Bronchial epithelial cell (primary cell): ENCODE measurements at regions not wholly inside any gene's neighbourhood (a gene's known extent, or its start where the extent isn't known, plus 50 kb on each side); places are given as distances from the start of the nearest gene placed in this dataset.

Experiments
- DNase-seq: peaks from one replicate; pipeline ENCODE4 v3.0.0-alpha.2; 2010; ENCODE audit warnings: low read depth
- FAIRE-seq: peaks from 2 replicates; lab custom pipeline; 2011; peaks lifted over from hg19 to GRCh38; lab: Jason Lieb, UNC
- H3K27me3 ChIP-seq: 2 replicates; pipeline ENCODE4 v1.5.1; 2011; ENCODE audit warnings: low read length; ENCODE audit not compliant: control insufficient read depth, insufficient read depth
- H3K36me3 ChIP-seq: 2 replicates; pipeline ENCODE4 v1.5.1; 2011; ENCODE audit warnings: low read length; ENCODE audit not compliant: control insufficient read depth, insufficient read depth
- H3K4me3 ChIP-seq: 2 replicates; pipeline ENCODE4 v1.5.1; 2011; ENCODE audit warnings: mild to moderate bottlenecking, low read depth, low read length, control low read depth
- TF ChIP-seq, protein P1 (sequence below): IDR thresholded peaks from 2 replicates; pipeline ENCODE4 v1.5.1; 2011; ENCODE audit warnings: mild to moderate bottlenecking, moderate library complexity, low read length, control low read depth, inconsistent platforms; ENCODE audit not compliant: insufficient read depth, severe bottlenecking

DNA sequence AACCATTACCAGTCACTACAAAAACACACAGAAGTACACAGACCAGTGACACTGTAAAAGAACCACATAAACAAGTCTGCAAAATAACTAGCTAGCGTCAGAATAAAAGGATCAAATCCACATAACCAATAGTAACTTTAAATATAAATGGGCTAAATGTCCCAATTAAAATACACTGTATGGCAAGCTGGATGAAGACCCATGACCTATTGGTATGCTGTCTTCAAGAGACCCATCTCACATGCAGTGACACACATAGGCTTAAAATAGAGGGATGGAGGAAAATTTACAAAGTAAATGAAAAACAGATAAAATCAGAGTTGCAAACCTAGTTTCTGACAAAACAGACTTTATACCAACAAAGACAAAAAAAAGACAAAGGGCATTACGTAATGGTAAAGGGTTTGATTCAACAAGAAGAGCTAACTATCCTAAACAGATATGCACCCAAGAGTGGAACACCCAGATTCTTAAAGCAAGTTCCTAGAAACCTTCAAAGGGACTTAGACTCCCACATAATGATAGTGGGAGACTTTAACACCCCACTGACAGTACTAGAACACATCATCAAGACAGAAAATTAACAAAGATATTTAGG lies 196.9 kb downstream of the TBX15 start:
- TF ChIP-seq, protein P1, sequence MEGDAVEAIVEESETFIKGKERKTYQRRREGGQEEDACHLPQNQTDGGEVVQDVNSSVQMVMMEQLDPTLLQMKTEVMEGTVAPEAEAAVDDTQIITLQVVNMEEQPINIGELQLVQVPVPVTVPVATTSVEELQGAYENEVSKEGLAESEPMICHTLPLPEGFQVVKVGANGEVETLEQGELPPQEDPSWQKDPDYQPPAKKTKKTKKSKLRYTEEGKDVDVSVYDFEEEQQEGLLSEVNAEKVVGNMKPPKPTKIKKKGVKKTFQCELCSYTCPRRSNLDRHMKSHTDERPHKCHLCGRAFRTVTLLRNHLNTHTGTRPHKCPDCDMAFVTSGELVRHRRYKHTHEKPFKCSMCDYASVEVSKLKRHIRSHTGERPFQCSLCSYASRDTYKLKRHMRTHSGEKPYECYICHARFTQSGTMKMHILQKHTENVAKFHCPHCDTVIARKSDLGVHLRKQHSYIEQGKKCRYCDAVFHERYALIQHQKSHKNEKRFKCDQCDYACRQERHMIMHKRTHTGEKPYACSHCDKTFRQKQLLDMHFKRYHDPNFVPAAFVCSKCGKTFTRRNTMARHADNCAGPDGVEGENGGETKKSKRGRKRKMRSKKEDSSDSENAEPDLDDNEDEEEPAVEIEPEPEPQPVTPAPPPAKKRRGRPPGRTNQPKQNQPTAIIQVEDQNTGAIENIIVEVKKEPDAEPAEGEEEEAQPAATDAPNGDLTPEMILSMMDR = no peak
- H3K27me3 ChIP-seq = no peaks in the 10 kb centered on the region
- FAIRE-seq (no peak), DNase-seq (no peak)
- no peak overlapping the region for H3K4me3 ChIP-seq
- H3K36me3 ChIP-seq = no peaks in the 10 kb centered on the region

DNA sequence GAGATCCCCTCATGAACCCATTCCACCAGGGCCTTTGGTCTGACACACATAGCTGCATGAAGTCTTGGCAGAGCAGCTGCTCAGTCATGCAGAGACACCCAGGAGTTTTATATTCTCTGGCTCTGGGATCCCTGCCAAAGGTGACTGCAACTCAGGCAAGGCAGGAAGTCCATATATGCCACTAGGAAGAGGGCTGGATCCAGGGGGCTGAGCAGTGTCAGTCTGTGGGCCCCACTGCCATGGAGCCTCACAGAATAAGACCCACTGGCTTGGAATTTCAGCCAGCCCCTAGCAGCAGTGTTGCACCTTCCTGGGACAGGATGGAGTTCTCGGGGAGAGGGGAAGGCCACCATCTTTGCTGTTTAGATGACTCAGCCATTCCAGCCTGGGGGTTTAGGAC lies 199.7 kb downstream of the TBX15 start:
- Histone ChIP-seq H3K4me3 (no peak overlapping the region), H3K36me3 (no peaks in the 10 kb centered on the region)
- peak; percentile 64 for DNase-seq

DNA sequence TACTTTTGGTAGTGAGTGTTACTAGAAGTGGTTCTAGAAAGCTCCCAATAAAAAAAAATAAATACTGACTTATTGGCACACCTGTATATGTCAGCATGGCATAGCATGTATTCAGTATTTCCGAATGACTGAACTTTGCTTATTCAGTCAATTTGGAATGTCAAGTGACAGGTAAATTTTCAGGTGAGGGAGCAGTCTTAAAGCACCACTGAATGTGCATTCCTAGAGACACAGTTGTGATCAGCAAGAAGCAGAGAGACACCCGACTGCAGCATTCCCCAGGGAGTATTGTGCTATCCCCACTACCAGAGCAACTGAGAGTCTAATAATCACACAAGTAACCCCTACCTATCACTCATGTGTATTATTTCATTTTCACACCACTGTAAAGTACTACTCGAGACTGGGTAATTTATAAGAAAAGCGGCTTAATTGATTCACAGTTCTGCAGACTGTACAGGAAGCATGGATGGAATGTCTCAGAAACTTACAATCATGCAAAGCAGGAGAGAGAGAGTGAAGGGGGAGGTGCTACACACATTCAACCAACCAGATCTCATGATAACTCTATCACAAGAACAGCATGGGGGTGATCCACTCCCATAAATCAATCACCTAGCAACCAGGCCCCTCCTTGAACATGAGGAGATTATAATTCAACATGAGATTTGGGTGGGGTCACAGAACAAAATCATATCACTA lies 201.5 kb downstream of the TBX15 start:
- Histone ChIP-seq H3K4me3 (no peak overlapping the region), H3K36me3 (no peaks in the 10 kb centered on the region), H3K27me3 (no peaks in the 10 kb centered on the region)
- DNase-seq (no peak), FAIRE-seq (no peak)
- TF ChIP-seq, protein P1 = no peak

More for the DNA sequence above, 199.7 kb downstream of the TBX15 start:
- no peaks in the 10 kb centered on the region for H3K27me3 ChIP-seq
- TF ChIP-seq, protein P1 = no peak
- FAIRE-seq = no peak

DNA sequence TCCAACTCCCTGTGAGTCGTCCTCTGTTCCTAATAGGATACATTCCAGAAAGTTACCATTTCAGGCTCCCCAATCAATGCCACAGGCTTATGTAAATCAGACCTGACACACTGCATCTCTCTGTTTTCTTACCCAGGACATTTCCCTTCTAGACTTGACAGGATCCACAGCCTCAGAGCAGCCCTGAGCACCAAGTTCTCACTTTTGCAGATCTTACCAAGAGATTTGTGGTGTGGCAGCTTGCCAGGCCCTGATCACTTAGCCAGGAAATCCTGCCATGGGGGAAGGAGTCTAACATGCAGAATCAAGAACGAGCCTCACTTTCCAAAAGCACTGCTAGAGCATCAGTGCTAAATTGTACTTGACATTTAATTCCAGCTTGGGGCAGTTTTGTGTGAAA lies 202.9 kb downstream of the TBX15 start:
- no peak for FAIRE-seq

DNA sequence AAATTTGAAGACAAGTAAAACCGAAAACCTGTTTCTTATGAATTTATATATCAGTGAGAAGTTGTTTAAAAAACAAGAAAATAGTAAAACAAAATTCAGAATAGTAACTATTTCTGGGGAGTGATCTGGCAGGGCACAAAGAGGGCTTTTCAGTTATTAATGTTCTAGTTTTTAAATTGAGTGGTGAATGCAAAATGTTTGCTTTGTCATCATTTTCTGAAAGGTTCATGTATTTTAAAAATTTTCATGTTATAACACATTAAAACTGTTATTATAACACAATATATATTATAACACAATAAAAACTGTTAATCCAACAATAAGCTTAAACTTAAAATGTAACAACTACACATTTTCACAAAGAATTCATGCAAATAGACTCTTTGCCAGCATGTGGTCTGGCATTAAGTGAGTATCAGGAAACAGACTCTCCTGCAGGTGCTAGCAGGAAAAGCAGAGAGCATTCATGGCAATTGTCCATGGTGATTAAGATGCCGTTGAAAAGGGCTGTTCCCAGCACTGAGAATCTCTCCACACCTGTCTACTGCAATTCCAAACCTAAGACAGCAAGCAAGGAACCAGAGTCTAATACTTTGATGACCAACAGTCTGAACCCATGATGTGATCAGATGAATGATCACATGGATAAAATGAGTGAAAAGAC lies 204.9 kb downstream of the TBX15 start:
- no peak overlapping the region for H3K4me3 ChIP-seq
- no peaks in the 10 kb centered on the region for H3K27me3 ChIP-seq
- no peak for FAIRE-seq
- H3K36me3 ChIP-seq = no peaks in the 10 kb centered on the region
- peak; percentile 26 for DNase-seq
- TF ChIP-seq, protein P1 = no peak

More for the DNA sequence above, 202.9 kb downstream of the TBX15 start:
- Histone ChIP-seq H3K36me3 (no peaks in the 10 kb centered on the region), H3K27me3 (no peaks in the 10 kb centered on the region), H3K4me3 (no peak overlapping the region)
- TF ChIP-seq, protein P1 = no peak
- DNase-seq = peak; percentile 26
